IMR-90 (cell line): ENCODE measurements at regions not wholly inside any gene's neighbourhood (a gene's known extent, or its start where the extent isn't known, plus 50 kb on each side); places are given as distances from the start of the nearest gene placed in this dataset.

Source experiments
- ATAC-seq: fragments of 200-7000 bp; cut with Tn5 transposase; 2 replicates; pipeline ENCODE4 v1.9.1; 2020; ENCODE audit warnings: low read depth, mild to moderate bottlenecking, moderate library complexity
- BruUV-seq: library from RNA; stranded (reverse); fragments of 400-500 nt; replicated peaks from 2 replicates; lab custom pipeline; 2021; lab: Mats Ljungman, UMichigan
- CTCF ChIA-PET: fragments of 300-600 bp; formaldehyde crosslinking; extraction: SDS; loops from one replicate; lab custom pipeline; 2021; ENCODE audit warnings: antibody characterized with exemption; lab: Yijun Ruan, JAX
- POLR2A ChIA-PET: fragments of 300-600 bp; sonication (Branson Sonifier 250); formaldehyde crosslinking; loops from one replicate; lab custom pipeline; 2022; ENCODE audit warnings: antibody characterized with exemption; ENCODE audit not compliant: unreplicated experiment; lab: Charles Lee
- DNase-seq: peaks from one replicate; pipeline ENCODE4 v3.0.0; 2013
- H2AFZ ChIP-seq: replicated peaks from 2 replicates; pipeline ENCODE3; 2013; ENCODE audit warnings: low read length, mild to moderate bottlenecking; ENCODE audit not compliant: poor library complexity
- H2AK5ac ChIP-seq: 2 replicates; pipeline ENCODE4 v1.6.1; 2013; ENCODE audit warnings: low read depth, low read length, inconsistent platforms
- H2AK9ac ChIP-seq: replicated peaks from 2 replicates; pipeline ENCODE3; 2013; ENCODE audit warnings: mild to moderate bottlenecking, low read depth, low read length, moderate library complexity; ENCODE audit not compliant: poor library complexity
- H2BK120ac ChIP-seq: 2 replicates; pipeline ENCODE4 v1.6.1; 2013; ENCODE audit warnings: low read depth, low read length, inconsistent platforms
- H2BK15ac ChIP-seq: 3 replicates; pipeline ENCODE4 v1.6.1; 2013; ENCODE audit warnings: low read depth, low read length, inconsistent platforms
- H2BK20ac ChIP-seq: 2 replicates; pipeline ENCODE4 v1.6.1; 2013; ENCODE audit warnings: low read depth, mild to moderate bottlenecking, inconsistent platforms, low read length, moderate library complexity
- H2BK5ac ChIP-seq: 2 replicates; pipeline ENCODE4 v1.6.1; 2013; ENCODE audit warnings: mild to moderate bottlenecking, low read depth, low read length, inconsistent platforms; ENCODE audit not compliant: poor library complexity, severe bottlenecking
- H3K14ac ChIP-seq: replicated peaks from 2 replicates; pipeline ENCODE4 v1.6.1; 2013; ENCODE audit warnings: low read depth, low read length, inconsistent platforms
- H3K18ac ChIP-seq: 2 replicates; pipeline ENCODE4 v1.6.1; 2013; ENCODE audit warnings: low read depth, low read length, control low read depth
- H3K23ac ChIP-seq: 2 replicates; pipeline ENCODE4 v1.6.1; 2013; ENCODE audit warnings: low read depth, low read length, inconsistent platforms
- H3K27ac ChIP-seq: 2 replicates; pipeline ENCODE4 v1.5.1; 2013; ENCODE audit warnings: mild to moderate bottlenecking, control low read depth, low read length; ENCODE audit not compliant: insufficient read depth
- H3K27me3 ChIP-seq: 2 replicates; pipeline ENCODE4 v1.6.1; 2013; ENCODE audit warnings: low read length; ENCODE audit not compliant: control insufficient read depth, insufficient read depth
- H3K36me3 ChIP-seq: 2 replicates; pipeline ENCODE4 v1.6.1; 2013; ENCODE audit warnings: low read length, mixed read lengths; ENCODE audit not compliant: control insufficient read depth, insufficient read depth
- H3K4ac ChIP-seq: 2 replicates; pipeline ENCODE4 v1.6.1; 2013; ENCODE audit warnings: low read depth, low read length, inconsistent platforms
- H3K4me1 ChIP-seq: 2 replicates; pipeline ENCODE4 v1.6.1; 2013; ENCODE audit warnings: low read length, mixed read lengths; ENCODE audit not compliant: control insufficient read depth, insufficient read depth
- H3K4me2 ChIP-seq: 2 replicates; pipeline ENCODE4 v1.6.1; 2013; ENCODE audit warnings: low read depth, mild to moderate bottlenecking, control low read depth, low read length, moderate library complexity
- H3K4me3 ChIP-seq: 2 replicates; pipeline ENCODE4 v1.5.1; 2013; ENCODE audit warnings: low read depth, mild to moderate bottlenecking, control low read depth, low read length, moderate library complexity; ENCODE audit not compliant: insufficient read depth
- H3K56ac ChIP-seq: 2 replicates; pipeline ENCODE4 v1.6.1; 2013; ENCODE audit warnings: low read length, inconsistent platforms; ENCODE audit not compliant: insufficient read depth; ENCODE audit errors: extremely low read depth
- H3K79me1 ChIP-seq, 2 experiments: 2 replicates each; pipeline ENCODE4 v1.6.1; 2013; ENCODE audit warnings: low read length in 2 of 2, inconsistent platforms in 1 of 2, low read depth in 1 of 2
- H3K9ac ChIP-seq: 2 replicates; pipeline ENCODE4 v1.6.1; 2013; ENCODE audit warnings: low read depth, low read length, control low read depth
- H3K9me1 ChIP-seq: 2 replicates; pipeline ENCODE4 v1.6.1; 2013; ENCODE audit warnings: low read length, inconsistent platforms; ENCODE audit not compliant: insufficient read depth
- H3K9me3 ChIP-seq: 2 replicates; pipeline ENCODE4 v1.6.1; 2013; ENCODE audit warnings: low read length; ENCODE audit not compliant: control insufficient read depth, insufficient read depth
- H4K20me1 ChIP-seq: 2 replicates; pipeline ENCODE4 v1.6.1; 2013; ENCODE audit warnings: low read length, inconsistent platforms; ENCODE audit not compliant: insufficient read depth
- H4K5ac ChIP-seq: 2 replicates; pipeline ENCODE4 v1.6.1; 2013; ENCODE audit warnings: mild to moderate bottlenecking, low read depth, low read length, control low read depth
- H4K8ac ChIP-seq, 2 experiments: 2 replicates each; pipeline ENCODE4 v1.6.1; 2013; ENCODE audit warnings: low read depth in 2 of 2, low read length in 2 of 2, control low read depth in 1 of 2, inconsistent platforms in 1 of 2
- H4K91ac ChIP-seq: 2 replicates; pipeline ENCODE4 v1.6.1; 2013; ENCODE audit warnings: low read depth, low read length, inconsistent platforms; ENCODE audit not compliant: insufficient read depth
- MAFK ChIP-seq: IDR thresholded peaks from 2 replicates; pipeline ENCODE4 v1.6.1; 2012; ENCODE audit warnings: low read depth, low read length, improper control_type of control experiment
- MAZ ChIP-seq: IDR thresholded peaks from 2 replicates; pipeline ENCODE4 v1.6.1; 2012; ENCODE audit warnings: low read depth, mild to moderate bottlenecking, low read length, improper control_type of control experiment, moderate library complexity, borderline replicate concordance
- MXI1 ChIP-seq: IDR thresholded peaks from 2 replicates; pipeline ENCODE4 v1.6.1; 2012; ENCODE audit warnings: low read depth, mild to moderate bottlenecking, low read length, moderate library complexity, borderline replicate concordance
- RAD21 ChIP-seq: IDR thresholded peaks from 2 replicates; pipeline ENCODE4 v1.6.1; 2012; ENCODE audit warnings: low read length, improper control_type of control experiment
- WGBS, 2 experiments: methylation state at CpG; one replicate each; pipeline versions ENCODE4 v1.1.5 to v1.1.7; 2013; ENCODE audit warnings: missing lambda C conversion rate in 2 of 2; ENCODE audit not compliant: insufficient read length in 1 of 2; ENCODE audit errors: extremely low coverage in 2 of 2; 5-methylcytosine and 5-hydroxymethylcytosine counted together
- dilution Hi-C: fragments of 300-500 bp; cut with HindIII; formaldehyde crosslinking; loops from one replicate; pipeline ENCODE4 v1.14.3; 2018; ENCODE audit warnings: low sequenced_read_pairs; ENCODE audit not compliant: unreplicated experiment
- in situ Hi-C: fragments of 300-500 bp; cut with MboI; formaldehyde crosslinking; loops from 3 replicates; pipeline ENCODE4 v1.14.3; 2019; ENCODE audit warnings: low sequenced_read_pairs, inconsistent platforms, mixed read lengths
- intact Hi-C: fragments of 100-400 bp; cut with micrococcal nuclease; formaldehyde crosslinking; loops from 2 replicates; pipeline ENCODE4 v1.10.0; 2022
- TF ChIP-seq, protein P1 (sequence below): fragments of 150-350 bp; IDR thresholded peaks from 2 replicates; pipeline ENCODE4 v1.6.1; 2016; ENCODE audit warnings: low read depth, mild to moderate bottlenecking, low read length, moderate library complexity, borderline replicate concordance
- TF ChIP-seq, protein P2 (sequence below): conservative IDR thresholded peaks from 2 replicates; pipeline ENCODE4 v1.5.1; 2012; ENCODE audit warnings: mild to moderate bottlenecking, low read depth, low read length, improper control_type of control experiment

DNA sequence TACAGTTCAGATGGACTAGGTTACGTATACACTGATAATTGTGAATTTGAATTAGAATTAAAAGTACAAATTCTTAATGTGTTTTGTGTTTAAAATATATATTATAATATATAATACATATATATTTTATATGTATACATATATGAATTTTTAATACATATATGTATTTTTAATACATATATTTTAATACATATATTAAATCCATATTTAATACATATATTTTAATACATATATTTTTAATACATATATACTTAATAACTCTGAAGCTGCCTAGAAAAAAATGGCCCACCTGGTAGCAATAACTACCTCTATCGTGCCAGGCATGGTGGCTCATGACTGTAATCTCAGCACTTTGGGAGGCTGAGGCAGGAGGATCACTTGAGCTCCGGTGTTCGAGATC, 179.1 kb upstream of the SAMSN1 start:
- H2BK120ac ChIP-seq, result no peak overlapping the region
- no peak overlapping the region for H2AK5ac ChIP-seq
- no peak overlapping the region for H2BK5ac ChIP-seq
- intact Hi-C loops (no loop called here), in situ Hi-C loops (no loop called here), dilution Hi-C loops (no loop called here)
- no peak overlapping the region for H3K23ac ChIP-seq
- H2BK20ac ChIP-seq, result no peak overlapping the region
- H3K14ac ChIP-seq, result no peak overlapping the region
- no peak overlapping the region for H3K56ac ChIP-seq
- no TSS peak for BruUV-seq
- H4K91ac ChIP-seq, result no peak overlapping the region
- H3K79me1 ChIP-seq, result no peaks in the 10 kb centered on the region
- POLR2A ChIA-PET, result no interaction called here
- H3K4ac ChIP-seq, result no peak overlapping the region
- H3K4me2 ChIP-seq, result no peak overlapping the region
- H4K20me1 ChIP-seq, result no peaks in the 10 kb centered on the region
- H3K9ac ChIP-seq, result no peak overlapping the region
- H3K9me1 ChIP-seq, result no peaks in the 10 kb centered on the region
- no peak overlapping the region for H2BK15ac ChIP-seq
- no peak overlapping the region for H4K8ac ChIP-seq
- H3K4me1 ChIP-seq, result no peaks in the 10 kb centered on the region
- H3K27me3 ChIP-seq, result no peaks in the 10 kb centered on the region
- DNase-seq, result no peak
- no peak overlapping the region for H3K27ac ChIP-seq
- no peak overlapping the region for H3K4me3 ChIP-seq
- 67% methylated on average over 1 of the region's 4 CpGs; no CpG with 5 or more reads in 1 of the 2 experiments for WGBS, 2 experiments
- CTCF ChIA-PET, result no interaction called here
- no peak overlapping the region for H3K18ac ChIP-seq
- no peak overlapping the region for H2AK9ac ChIP-seq
- H2AFZ ChIP-seq, result no peak overlapping the region
- H3K9me3 ChIP-seq, result no peaks in the 10 kb centered on the region
- TF ChIP-seq MAFK (no peak), MAZ (no peak), MXI1 (no peak), RAD21 (no peak)
- TF ChIP-seq, protein P1, sequence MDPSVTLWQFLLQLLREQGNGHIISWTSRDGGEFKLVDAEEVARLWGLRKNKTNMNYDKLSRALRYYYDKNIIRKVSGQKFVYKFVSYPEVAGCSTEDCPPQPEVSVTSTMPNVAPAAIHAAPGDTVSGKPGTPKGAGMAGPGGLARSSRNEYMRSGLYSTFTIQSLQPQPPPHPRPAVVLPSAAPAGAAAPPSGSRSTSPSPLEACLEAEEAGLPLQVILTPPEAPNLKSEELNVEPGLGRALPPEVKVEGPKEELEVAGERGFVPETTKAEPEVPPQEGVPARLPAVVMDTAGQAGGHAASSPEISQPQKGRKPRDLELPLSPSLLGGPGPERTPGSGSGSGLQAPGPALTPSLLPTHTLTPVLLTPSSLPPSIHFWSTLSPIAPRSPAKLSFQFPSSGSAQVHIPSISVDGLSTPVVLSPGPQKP, result no peak
- TF ChIP-seq, protein P2, sequence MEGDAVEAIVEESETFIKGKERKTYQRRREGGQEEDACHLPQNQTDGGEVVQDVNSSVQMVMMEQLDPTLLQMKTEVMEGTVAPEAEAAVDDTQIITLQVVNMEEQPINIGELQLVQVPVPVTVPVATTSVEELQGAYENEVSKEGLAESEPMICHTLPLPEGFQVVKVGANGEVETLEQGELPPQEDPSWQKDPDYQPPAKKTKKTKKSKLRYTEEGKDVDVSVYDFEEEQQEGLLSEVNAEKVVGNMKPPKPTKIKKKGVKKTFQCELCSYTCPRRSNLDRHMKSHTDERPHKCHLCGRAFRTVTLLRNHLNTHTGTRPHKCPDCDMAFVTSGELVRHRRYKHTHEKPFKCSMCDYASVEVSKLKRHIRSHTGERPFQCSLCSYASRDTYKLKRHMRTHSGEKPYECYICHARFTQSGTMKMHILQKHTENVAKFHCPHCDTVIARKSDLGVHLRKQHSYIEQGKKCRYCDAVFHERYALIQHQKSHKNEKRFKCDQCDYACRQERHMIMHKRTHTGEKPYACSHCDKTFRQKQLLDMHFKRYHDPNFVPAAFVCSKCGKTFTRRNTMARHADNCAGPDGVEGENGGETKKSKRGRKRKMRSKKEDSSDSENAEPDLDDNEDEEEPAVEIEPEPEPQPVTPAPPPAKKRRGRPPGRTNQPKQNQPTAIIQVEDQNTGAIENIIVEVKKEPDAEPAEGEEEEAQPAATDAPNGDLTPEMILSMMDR, result no peak
- ATAC-seq, result no peak
- no peak overlapping the region for H4K5ac ChIP-seq
- H3K36me3 ChIP-seq, result no peaks in the 10 kb centered on the region
